ENCODE measurements at regions not wholly inside any gene's neighbourhood (a gene's known extent, or its start where the extent isn't known, plus 50 kb on each side); places are given as distances from the start of the nearest gene placed in this dataset.

- Mint-ChIP-seq H3K4me3 (no peak overlapping the region), H3K27me3 (ENCODE audit: insufficient read depth) (no peaks in the 10 kb centered on the region; the same call in 1 of the 2 replicates), H3K4me1 (ENCODE audit: low read depth) (peaks cover 17% of the 10 kb centered on the region), H3K27ac (peak overlapping the region; percentile 48), H3K9me3 (no peaks in the 10 kb centered on the region; the same call in 1 of the 2 replicates), H3K36me3 (ENCODE audit: low read depth) (no peaks in the 10 kb centered on the region; the same call in 1 of the 2 replicates)
- TF ChIP-seq CTCF (IDR thresholded peaks at IDR 0.05) = no peak
- peak; percentile 2 for DNase-seq
These were observed 119.3 kb upstream of the PITX2 start for GRCh38 chr4:110742143-110742542.

GRCh38 chr4:110748071-110748470 lies 125.2 kb upstream of the PITX2 start:
- Mint-ChIP-seq H3K36me3 (ENCODE audit: low read depth) (no peaks in the 10 kb centered on the region; the same call in 1 of the 2 replicates), H3K27ac (no peak overlapping the region), H3K4me3 (no peak overlapping the region), H3K4me1 (ENCODE audit: low read depth) (no peaks in the 10 kb centered on the region; the same call in 1 of the 2 replicates), H3K27me3 (ENCODE audit: insufficient read depth) (no peaks in the 10 kb centered on the region), H3K9me3 (no peaks in the 10 kb centered on the region)
- DNase-seq = no peak
- TF ChIP-seq CTCF (IDR thresholded peaks at IDR 0.05) = no peak

- H3K27ac Mint-ChIP-seq = no peak overlapping the region
- no peaks in the 10 kb centered on the region for H3K36me3 Mint-ChIP-seq (ENCODE audit: low read depth)
- no peaks in the 10 kb centered on the region; the same call in 1 of the 2 replicates for H3K27me3 Mint-ChIP-seq (ENCODE audit: insufficient read depth)
- no peak for DNase-seq
- H3K4me3 Mint-ChIP-seq = no peak overlapping the region
- TF ChIP-seq CTCF (IDR thresholded peaks at IDR 0.05) = no peak
- H3K9me3 Mint-ChIP-seq = no peaks in the 10 kb centered on the region
- H3K4me1 Mint-ChIP-seq (ENCODE audit: low read depth) = no peaks in the 10 kb centered on the region; the same call in 1 of the 2 replicates
These were observed 128.3 kb upstream of the PITX2 start for GRCh38 chr4:110751183-110751582.

GRCh38 chr4:110751986-110752385 lies 129.1 kb upstream of the PITX2 start:
- DNase-seq = no peak
- no peaks in the 10 kb centered on the region; the same call in 1 of the 2 replicates for H3K27me3 Mint-ChIP-seq (ENCODE audit: insufficient read depth)

GRCh38 chr4:110753466-110753865 lies 130.6 kb upstream of the PITX2 start:
- Mint-ChIP-seq H3K4me3 (no peak overlapping the region), H3K36me3 (ENCODE audit: low read depth) (no peaks in the 10 kb centered on the region), H3K9me3 (no peaks in the 10 kb centered on the region), H3K27me3 (ENCODE audit: insufficient read depth) (no peaks in the 10 kb centered on the region; the same call in 1 of the 2 replicates), H3K27ac (no peak overlapping the region), H3K4me1 (ENCODE audit: low read depth) (no peaks in the 10 kb centered on the region; the same call in 1 of the 2 replicates)
- DNase-seq = no peak
- no peak for TF ChIP-seq CTCF (IDR thresholded peaks at IDR 0.05)

More at GRCh38 chr4:110751986-110752385, 129.1 kb upstream of the PITX2 start:
- TF ChIP-seq CTCF (IDR thresholded peaks at IDR 0.05) = no peak
- no peak overlapping the region for H3K4me3 Mint-ChIP-seq
- H3K9me3 Mint-ChIP-seq = no peaks in the 10 kb centered on the region
- H3K27ac Mint-ChIP-seq = no peak overlapping the region
- H3K4me1 Mint-ChIP-seq (ENCODE audit: low read depth) = no peaks in the 10 kb centered on the region; the same call in 1 of the 2 replicates
- no peaks in the 10 kb centered on the region for H3K36me3 Mint-ChIP-seq (ENCODE audit: low read depth)
